ENCODE measurements at regions not wholly inside any gene's neighbourhood (a gene's known extent, or its start where the extent isn't known, plus 50 kb on each side); places are given as distances from the start of the nearest gene placed in this dataset.

- TF ChIP-seq POLR2A (IDR thresholded peaks at IDR 0.05) (no peak), EP300 (IDR thresholded peaks at IDR 0.05) (no peak), CTCF (IDR thresholded peaks at IDR 0.05) (no peak), POLR2AphosphoS5 (IDR thresholded peaks at IDR 0.05) (no peak)
These were observed 124.1 kb upstream of the E2F7 start for GRCh38 chr12:77189458-77189857.
